Ovary (tissue), 3 donors: ENCODE measurements at regions not wholly inside any gene's neighbourhood (a gene's known extent, or its start where the extent isn't known, plus 50 kb on each side); places are given as distances from the start of the nearest gene placed in this dataset.

ENCODE experiments used
- EP300 ChIP-seq: sonication (generic); formaldehyde crosslinking; IDR thresholded peaks from one replicate; pipeline ENCODE4 v1.6.1; 2017; ENCODE audit warnings: antibody characterized with exemption
- POLR2A ChIP-seq: fragments of 450-650 bp; IDR thresholded peaks from one replicate; pipeline ENCODE4 v1.6.1; 2017; ENCODE audit warnings: antibody characterized with exemption, mild to moderate bottlenecking, moderate library complexity
- TF ChIP-seq, protein P1 (sequence below), 3 donors: fragments of 450-650 bp in 2 of 3; fragments of 200-600 bp in 1 of 3; IDR thresholded peaks; one replicate each; pipeline versions ENCODE4 v1.5.1 to v1.8.0; 2016 to 2022; ENCODE audit warnings: antibody characterized with exemption in 3 of 3, mild to moderate bottlenecking in 1 of 3
- donor health status: DM: no; HTN: no; CAD: no.

DNA sequence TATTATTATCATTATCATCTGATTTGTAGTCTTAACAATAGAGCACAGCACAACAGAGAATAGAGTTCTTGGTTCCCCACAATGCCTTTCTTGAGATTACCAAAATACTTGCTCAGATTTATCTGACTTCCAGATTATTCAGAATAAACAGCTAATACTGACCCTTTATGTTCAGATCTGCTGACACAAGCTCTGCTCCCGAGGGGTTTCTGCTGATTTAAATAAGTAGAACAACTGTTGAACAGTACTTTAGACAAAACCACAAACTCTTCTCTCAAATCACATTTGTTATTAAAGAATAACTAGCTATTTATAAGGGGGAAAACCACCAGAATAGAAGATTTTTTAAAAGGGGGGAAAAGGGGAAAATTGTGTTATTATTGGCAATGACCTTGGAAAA, 380.2 kb upstream of the ATP11B start:
- TF ChIP-seq POLR2A (no peak), EP300 (no peak)
- TF ChIP-seq, protein P1, sequence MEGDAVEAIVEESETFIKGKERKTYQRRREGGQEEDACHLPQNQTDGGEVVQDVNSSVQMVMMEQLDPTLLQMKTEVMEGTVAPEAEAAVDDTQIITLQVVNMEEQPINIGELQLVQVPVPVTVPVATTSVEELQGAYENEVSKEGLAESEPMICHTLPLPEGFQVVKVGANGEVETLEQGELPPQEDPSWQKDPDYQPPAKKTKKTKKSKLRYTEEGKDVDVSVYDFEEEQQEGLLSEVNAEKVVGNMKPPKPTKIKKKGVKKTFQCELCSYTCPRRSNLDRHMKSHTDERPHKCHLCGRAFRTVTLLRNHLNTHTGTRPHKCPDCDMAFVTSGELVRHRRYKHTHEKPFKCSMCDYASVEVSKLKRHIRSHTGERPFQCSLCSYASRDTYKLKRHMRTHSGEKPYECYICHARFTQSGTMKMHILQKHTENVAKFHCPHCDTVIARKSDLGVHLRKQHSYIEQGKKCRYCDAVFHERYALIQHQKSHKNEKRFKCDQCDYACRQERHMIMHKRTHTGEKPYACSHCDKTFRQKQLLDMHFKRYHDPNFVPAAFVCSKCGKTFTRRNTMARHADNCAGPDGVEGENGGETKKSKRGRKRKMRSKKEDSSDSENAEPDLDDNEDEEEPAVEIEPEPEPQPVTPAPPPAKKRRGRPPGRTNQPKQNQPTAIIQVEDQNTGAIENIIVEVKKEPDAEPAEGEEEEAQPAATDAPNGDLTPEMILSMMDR (IDR thresholded peaks at IDR 0.05) = no peak
